Colonic mucosa (tissue), 4 donors: ENCODE measurements at regions not wholly inside any gene's neighbourhood (a gene's known extent, or its start where the extent isn't known, plus 50 kb on each side); places are given as distances from the start of the nearest gene placed in this dataset.

Experiments used
- DNase-seq: peaks from one replicate; pipeline ENCODE4 v3.0.0-alpha.2; 2020
- H3K27ac ChIP-seq: fragments of 200-600 bp; one replicate; pipeline ENCODE4 v1.8.0; 2021
- H3K27me3 ChIP-seq: fragments of 200-600 bp; one replicate; pipeline ENCODE4 v1.8.0; 2021
- H3K36me3 ChIP-seq: fragments of 200-600 bp; one replicate; pipeline ENCODE4 v1.8.0; 2021
- H3K4me1 ChIP-seq: fragments of 200-600 bp; one replicate; pipeline ENCODE4 v1.8.0; 2021; ENCODE audit warnings: mild to moderate bottlenecking
- H3K4me3 ChIP-seq: fragments of 200-600 bp; one replicate; pipeline ENCODE4 v1.8.0; 2021
- H3K9ac ChIP-seq, 2 donors: one replicate each; pipeline ENCODE4 v1.7.0; 2013; ENCODE audit warnings: control low read depth in 2 of 2, low read depth in 2 of 2, low read length in 2 of 2
- H3K9me3 ChIP-seq: fragments of 200-600 bp; one replicate; pipeline ENCODE4 v1.8.0; 2021
- CTCF ChIP-seq: fragments of 200-600 bp; IDR thresholded peaks from one replicate; pipeline ENCODE4 v1.8.0; 2022; ENCODE audit warnings: antibody characterized with exemption, mild to moderate bottlenecking
- intact Hi-C: fragments of 100-400 bp; cut with DNase I; formaldehyde crosslinking; loops from one replicate; pipeline ENCODE4 v1.14.1; 2022
- donor health status: healthy.
- donor health status: DM: no; HTN: no; CAD: no.
- donor health status: DM: no; HTN: no; CAD: no.

GRCh38 chr5:152274224-152274623, 130.9 kb downstream of the NMUR2 start:
- Histone ChIP-seq H3K36me3 (no peaks in the 10 kb centered on the region), H3K4me3 (no peak overlapping the region), H3K4me1 (no peaks in the 10 kb centered on the region), H3K27me3 (no peaks in the 10 kb centered on the region), H3K27ac (no peak overlapping the region), H3K9ac (no peak overlapping the region), H3K9me3 (no peaks in the 10 kb centered on the region)
- no peak for DNase-seq
- intact Hi-C loops: no loop called here
- no peak for TF ChIP-seq CTCF

- H3K4me1 ChIP-seq: no peaks in the 10 kb centered on the region
- no peak overlapping the region for H3K9ac ChIP-seq
- intact Hi-C loops: no loop called here
- TF ChIP-seq CTCF: no peak
- DNase-seq: no peak
- H3K4me3 ChIP-seq: no peak overlapping the region
- H3K9me3 ChIP-seq: no peaks in the 10 kb centered on the region
- H3K36me3 ChIP-seq: no peaks in the 10 kb centered on the region
- no peaks in the 10 kb centered on the region for H3K27me3 ChIP-seq
- H3K27ac ChIP-seq: no peak overlapping the region
Observed at GRCh38 chr5:152271420-152271819, 133.7 kb downstream of the NMUR2 start.

- Histone ChIP-seq H3K9me3 (no peaks in the 10 kb centered on the region), H3K4me3 (no peak overlapping the region), H3K36me3 (no peaks in the 10 kb centered on the region), H3K27me3 (no peaks in the 10 kb centered on the region), H3K4me1 (no peaks in the 10 kb centered on the region), H3K9ac (no peak overlapping the region), H3K27ac (no peak overlapping the region)
- TF ChIP-seq CTCF: no peak
- intact Hi-C loops: no loop called here
- DNase-seq: no peak
Observed at GRCh38 chr5:152270096-152270495, 135.0 kb downstream of the NMUR2 start.

GRCh38 chr5:152269533-152269932, 135.5 kb downstream of the NMUR2 start:
- Histone ChIP-seq H3K36me3 (no peaks in the 10 kb centered on the region), H3K27ac (no peak overlapping the region), H3K27me3 (no peaks in the 10 kb centered on the region), H3K4me1 (no peaks in the 10 kb centered on the region), H3K9me3 (no peaks in the 10 kb centered on the region), H3K9ac (no peak overlapping the region), H3K4me3 (no peak overlapping the region)
- intact Hi-C loops: no loop called here
- no peak for DNase-seq
- TF ChIP-seq CTCF: no peak

GRCh38 chr5:152264645-152265254, 140.3 kb downstream of the NMUR2 start:
- H3K9me3 ChIP-seq: no peaks in the 10 kb centered on the region
- no peaks in the 10 kb centered on the region for H3K36me3 ChIP-seq
- no peak overlapping the region for H3K27ac ChIP-seq
- no peak for TF ChIP-seq CTCF
- H3K27me3 ChIP-seq: no peaks in the 10 kb centered on the region
- no peak overlapping the region for H3K4me3 ChIP-seq
- intact Hi-C loops: no loop called here
- H3K9ac ChIP-seq: no peak overlapping the region
- DNase-seq: no peak
- H3K4me1 ChIP-seq: no peaks in the 10 kb centered on the region

- no peak for TF ChIP-seq CTCF
- H3K27ac ChIP-seq: no peak overlapping the region
- no peak overlapping the region for H3K4me3 ChIP-seq
- H3K9ac ChIP-seq: no peak overlapping the region
- no peaks in the 10 kb centered on the region for H3K36me3 ChIP-seq
- no peaks in the 10 kb centered on the region for H3K9me3 ChIP-seq
- H3K4me1 ChIP-seq: no peaks in the 10 kb centered on the region
- H3K27me3 ChIP-seq: no peaks in the 10 kb centered on the region
- DNase-seq: no peak
- intact Hi-C loops: no loop called here
Observed at GRCh38 chr5:152262667-152263066, 142.4 kb downstream of the NMUR2 start.
